ENCODE measurements at regions not wholly inside any gene's neighbourhood (a gene's known extent, or its start where the extent isn't known, plus 50 kb on each side); places are given as distances from the start of the nearest gene placed in this dataset.
A peak's percentile ranks its signal among the peaks of the same experiment; 100 is the strongest.

DNA sequence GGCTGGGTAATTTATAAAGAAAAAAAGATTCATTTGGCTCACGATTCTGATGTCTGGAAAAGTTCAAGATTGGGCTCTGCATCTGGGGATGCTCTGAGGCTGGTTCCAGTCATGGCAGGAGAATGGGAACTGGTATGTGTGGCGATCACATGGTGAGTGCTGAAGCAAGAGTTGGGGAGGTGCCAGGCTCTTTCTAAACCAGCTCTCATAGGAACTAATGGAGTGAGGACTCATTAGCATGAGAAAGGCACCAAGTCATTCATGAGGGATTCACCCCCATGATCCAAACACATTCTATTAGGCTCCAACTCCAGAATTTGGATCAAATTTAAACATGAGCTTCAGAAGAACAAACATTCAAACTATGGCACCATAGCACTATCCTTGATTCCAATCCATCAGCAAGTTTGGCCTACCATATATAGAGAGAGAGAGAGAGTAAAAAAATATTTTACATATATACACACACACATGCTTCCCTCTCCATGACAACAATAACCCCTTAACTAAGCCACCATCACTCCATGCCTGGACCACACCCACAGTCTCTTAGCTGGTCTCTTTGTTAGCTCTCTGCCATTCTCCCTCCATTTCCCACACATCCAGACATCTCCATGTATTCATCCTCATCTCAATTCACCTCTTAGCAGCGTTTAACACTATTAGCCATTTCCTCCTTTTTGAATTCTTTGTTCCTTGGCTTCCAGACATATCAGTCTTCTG, 57.9 kb downstream of the NPY start:
- no peak for DNase-seq (ENCODE audit: low spot score)

DNA sequence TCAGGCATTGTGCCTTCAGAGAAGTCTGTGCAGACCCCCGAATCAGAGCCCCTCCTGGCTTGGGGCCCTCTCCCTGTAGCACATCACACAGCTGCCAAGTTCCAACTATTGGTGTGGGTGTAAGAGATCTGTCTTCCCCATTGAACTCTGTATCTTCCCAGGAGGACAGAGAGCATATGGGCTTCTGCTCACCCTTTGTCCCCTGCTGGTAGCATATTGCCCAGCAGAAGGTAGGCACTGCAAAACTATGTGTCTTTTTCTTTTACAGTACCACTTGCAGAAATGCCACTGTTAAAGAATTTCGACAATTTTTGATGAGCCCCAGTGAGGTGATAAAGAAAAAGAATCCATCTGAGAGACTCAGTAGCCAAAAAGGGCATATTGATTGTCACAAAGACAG, 59.6 kb downstream of the NPY start:
- DNase-seq (ENCODE audit: low spot score): no peak

GRCh38 chr7:24346129-24346528, 62.1 kb downstream of the NPY start:
- DNase-seq (ENCODE audit: low spot score): no peak

DNA sequence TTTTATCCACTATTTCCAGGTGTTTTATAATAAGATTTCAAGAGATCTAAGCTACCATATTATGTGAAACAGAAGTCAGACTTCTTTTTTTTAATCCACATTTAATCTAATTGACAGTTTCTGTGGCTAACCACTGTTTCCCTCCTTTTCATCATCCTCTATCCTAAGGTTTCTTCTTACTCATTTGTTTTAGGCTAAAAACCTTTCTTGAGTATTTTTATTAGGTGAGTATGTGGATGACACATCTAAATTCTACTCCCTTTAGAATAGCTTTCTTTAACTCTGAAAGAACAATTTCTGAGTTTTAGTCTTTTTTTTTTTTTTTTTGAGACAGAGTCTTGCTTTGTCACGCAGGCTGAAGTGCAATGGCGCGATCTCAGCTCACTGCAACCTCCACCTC, 62.7 kb downstream of the NPY start:
- DNase-seq (ENCODE audit: low spot score): no peak

GRCh38 chr7:24349339-24349738, 65.3 kb downstream of the NPY start:
- no peak for DNase-seq (ENCODE audit: low spot score)

- no peak for DNase-seq (ENCODE audit: low spot score)
These were observed 70.5 kb downstream of the NPY start for GRCh38 chr7:24354456-24354855.

- no peak for DNase-seq (ENCODE audit: low spot score)
These were observed 72.9 kb downstream of the NPY start for GRCh38 chr7:24356718-24357386.

DNA sequence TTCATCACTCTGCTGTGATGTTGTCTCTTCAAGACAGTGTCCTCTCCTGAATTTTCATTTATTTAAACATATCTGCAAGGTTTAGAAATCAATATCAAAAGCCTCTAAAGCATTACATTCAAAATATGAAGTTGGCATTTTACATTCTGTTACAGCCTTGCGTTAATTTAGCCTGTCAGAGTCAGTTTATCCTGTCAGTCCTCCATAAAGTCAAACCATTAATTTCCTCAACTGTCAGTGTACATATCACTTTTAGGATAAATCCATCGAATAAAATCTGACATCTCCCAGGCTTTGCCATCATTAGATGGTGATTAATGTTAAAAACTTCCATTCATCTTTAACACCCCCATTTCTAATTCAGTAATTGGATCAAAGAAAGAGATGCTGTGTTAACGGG, 77.0 kb downstream of the NPY start:
- no peak for DNase-seq (ENCODE audit: low spot score)

DNA sequence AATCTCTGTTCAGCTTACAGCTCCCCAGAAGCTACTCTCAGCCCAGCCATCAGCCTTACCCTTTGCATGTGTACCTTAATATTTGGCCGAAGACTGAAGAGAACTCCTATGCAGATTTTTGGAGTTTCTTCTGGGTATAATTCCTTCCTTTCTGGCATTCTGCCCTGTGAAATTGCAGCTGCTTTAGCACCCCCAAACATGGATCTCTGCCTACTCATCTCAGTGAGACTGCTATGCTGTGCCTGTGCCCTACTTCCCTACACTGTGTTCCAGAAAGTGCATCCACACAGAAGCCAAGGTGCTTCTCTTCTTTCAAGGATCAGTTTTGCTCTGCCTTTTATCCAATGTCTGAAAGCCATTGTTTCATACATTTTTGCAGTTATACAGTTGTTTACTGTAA, 81.6 kb downstream of the NPY start:
- no peak for DNase-seq (ENCODE audit: low spot score)

- no peak for DNase-seq (ENCODE audit: low spot score)
These were observed 82.9 kb downstream of the NPY start for GRCh38 chr7:24366876-24367275.

GRCh38 chr7:24368161-24368560, 84.2 kb downstream of the NPY start:
- no peak for DNase-seq (ENCODE audit: low spot score)

DNA sequence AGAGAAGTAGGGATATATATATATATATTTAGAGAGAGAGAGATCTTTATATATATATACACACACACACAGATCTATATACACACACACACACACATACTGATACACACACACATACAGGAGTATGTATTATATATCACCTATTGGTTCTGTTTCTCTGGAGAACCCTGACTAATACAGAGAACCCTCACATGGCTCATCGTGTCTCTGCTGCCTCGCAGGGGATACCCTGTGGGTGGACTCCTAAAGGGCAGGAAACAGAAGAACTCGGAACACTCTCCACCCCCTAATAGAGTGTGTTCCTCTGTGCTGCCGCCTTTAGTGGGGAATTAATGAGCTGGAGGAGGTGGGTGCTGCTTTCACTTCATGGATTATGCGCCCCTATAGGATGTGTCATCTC, 86.6 kb downstream of the NPY start:
- no peak for DNase-seq (ENCODE audit: low spot score)

DNA sequence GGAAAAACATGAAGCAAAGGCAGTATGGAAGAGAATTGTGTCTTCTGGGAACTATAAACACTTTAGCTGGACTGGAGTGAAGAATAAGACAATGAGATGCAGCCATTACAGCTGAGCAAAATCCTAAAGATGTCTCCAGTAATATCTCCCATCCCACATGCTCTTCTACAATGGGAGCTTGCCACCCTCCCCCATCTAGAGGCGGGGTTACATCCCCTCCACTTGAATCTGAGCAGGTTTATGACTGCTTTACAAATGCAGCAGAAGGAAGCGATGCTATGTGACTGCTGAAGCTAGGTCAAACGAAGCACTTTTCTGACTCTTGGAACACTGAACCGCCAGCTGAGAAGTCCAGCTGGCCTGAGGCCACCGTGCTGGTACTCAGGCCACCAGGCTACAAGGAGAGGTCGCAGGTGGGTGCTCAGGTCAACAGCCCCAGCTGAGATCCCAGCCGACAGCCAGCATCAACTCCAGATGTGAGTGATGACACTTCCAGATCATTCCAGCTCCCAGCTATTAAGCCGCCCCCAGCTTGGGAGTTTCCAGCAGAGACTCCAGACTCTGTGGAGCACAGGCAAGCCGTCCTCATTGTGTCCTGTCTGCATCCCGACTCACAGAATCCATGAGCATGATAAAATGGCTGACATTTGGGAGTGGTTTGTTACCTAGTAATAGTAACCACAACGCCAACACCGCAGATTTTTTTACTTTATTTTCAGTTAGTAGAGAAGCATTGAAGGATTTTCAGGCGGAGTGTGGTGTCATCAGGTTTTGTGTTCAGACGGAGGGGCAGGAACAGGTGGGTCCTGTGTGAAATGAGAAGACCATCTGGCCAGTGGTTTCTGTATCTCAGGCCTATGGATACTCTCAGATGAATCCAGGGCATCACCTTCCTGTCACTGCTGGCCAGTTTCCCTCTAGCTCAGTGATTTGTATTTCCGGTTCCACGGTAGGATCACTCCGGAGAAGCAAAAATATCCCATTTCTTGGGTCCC, 89.3 kb downstream of the NPY start:
- no peak for DNase-seq (ENCODE audit: low spot score)

DNA sequence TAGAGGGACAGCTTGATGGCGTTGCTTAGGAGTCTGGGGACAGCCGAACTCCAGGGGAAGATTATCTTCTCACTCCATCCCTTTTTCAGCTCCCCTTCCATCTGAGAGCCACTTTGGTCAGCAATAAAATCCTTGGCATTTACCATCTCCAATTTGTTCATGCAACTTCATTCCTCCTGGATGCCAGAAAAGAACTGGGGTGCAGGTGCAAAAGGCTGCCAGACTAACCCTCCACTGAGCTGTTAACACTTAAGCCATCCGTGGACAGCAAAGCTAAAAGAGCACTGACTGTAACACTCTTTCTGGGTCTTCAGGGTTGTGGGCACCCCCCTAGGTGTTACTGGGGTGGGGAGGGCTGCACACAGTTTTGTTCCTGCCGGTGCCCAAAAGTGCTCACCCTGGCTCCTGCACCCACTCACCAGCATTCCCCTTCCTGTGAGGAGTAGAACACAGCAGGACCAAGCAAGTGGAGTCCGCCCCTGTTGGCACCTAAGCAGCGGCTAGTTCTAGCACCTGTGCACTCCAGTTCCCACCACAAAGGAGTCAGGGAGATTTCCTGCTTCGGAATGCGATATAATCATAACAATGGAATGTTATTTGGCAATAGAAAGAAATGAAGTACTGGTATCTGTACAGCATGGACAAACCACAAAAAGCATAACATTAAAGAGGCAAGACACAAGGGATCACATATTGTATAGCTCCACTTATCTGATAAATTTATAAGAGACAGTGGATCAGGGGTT, 95.1 kb downstream of the NPY start:
- DNase-seq (ENCODE audit: low spot score): no peak

DNA sequence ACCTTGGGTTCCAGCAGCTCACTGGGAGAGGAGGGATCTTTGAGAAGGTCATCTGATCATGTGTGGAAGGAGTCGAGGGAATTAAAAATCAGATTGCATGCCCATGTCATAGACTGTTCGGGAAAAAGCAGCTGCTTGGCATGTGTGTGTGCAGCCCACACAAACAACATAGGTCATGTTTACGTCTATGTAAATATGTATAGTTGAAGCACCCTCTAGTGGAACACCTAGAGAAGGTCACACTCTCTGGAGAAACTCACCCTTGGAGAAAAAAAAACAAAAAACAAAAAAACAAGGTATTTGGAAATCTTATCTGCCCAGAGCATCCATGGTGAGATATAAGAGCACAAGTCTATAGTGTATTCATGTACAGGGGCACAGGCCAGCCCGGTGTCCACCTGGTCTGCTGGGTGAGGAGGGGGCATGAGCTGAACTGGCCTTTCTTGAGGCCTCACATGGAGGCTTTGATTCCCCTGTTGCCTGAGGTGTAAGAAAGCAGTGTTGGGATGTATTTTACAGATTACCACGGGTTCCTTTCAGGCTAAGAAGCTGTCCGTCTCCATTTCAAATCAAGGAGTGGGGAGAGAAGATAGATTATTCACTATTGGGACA, 98.0 kb downstream of the NPY start:
- DNase-seq (ENCODE audit: low spot score): peak; percentile 29

- no peak for DNase-seq (ENCODE audit: low spot score)
These were observed 99.1 kb downstream of the NPY start for GRCh38 chr7:24383055-24383454.

DNA sequence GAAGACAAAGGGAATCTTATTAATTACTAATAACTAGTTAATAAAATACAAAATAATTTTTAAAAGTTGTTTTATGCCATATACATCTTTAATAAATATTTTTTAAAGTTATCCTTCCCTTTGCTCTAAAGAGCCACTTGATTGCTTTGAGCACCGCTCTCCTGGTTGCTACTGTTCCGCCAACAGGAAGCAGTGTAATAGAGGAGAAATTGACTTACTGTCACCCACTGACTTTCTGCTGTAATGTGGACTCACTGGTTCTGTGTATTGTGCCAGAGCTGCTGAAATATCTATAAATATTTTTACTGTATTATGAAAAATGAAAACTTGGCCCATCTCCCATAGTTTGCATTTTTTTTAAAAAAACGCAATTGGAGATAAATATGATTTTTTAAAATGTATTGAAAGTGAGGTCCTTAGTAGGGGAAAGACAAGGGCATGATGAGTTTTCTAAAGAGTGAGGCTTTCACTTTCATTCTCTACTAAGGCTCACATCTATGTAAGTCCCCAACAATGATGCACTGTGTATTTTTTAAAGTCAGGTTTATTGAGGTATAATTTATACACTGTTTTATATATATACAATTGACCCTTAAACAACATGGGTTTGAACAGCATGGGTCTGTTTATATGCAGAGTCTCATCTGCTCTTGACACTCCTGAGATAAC, 100.5 kb downstream of the NPY start:
- DNase-seq (ENCODE audit: low spot score): no peak

GRCh38 chr7:24388212-24388611, 104.2 kb downstream of the NPY start:
- DNase-seq (ENCODE audit: low spot score): no peak

DNA sequence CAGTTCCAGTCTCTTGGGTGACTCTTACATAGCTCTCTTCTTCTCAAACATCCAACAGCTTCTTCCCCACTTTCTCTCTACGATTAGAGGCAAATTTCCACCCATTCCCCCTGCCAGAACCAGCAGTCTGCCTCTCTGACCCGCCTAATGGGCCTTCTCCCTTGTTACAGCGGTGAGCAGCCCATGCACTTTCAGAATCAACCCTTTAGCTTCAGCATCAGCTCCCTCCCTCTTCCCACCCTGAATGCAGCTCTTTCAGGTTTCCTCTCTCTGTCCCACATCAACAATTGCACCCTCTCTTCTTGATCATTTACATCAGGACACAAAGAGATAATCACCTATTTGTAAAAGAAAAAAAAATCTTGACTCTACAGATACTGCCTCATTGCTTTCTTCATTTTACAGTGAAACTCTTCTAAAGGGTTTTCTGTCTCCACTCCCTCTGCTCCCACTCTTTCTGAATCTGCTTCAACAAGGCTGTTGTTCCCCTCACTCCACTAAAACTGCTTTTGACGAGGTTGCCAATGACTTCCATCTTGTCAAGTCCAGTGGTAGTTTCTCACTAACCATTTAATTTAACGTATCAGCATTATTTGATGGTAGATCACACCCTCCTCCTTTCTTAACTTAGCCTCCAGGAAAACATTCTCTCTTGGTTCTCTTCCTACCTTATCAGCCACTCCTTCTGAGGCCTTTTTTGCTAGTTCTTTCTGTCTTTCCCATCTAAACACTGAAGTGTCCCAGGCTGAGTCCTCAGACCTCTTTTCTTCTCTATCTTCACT, 106.6 kb downstream of the NPY start:
- no peak for DNase-seq (ENCODE audit: low spot score)

GRCh38 chr7:24392774-24393173, 108.8 kb downstream of the NPY start:
- no peak for DNase-seq (ENCODE audit: low spot score)

Data from HuH-7.5 (cell line).